Skeletal muscle tissue (tissue), 3 donors: ENCODE measurements at regions not wholly inside any gene's neighbourhood (a gene's known extent, or its start where the extent isn't known, plus 50 kb on each side); places are given as distances from the start of the nearest gene placed in this dataset.
"Not testable (repeated sequence)": the region's sequence is repeated elsewhere in the genome, so short reads cannot be mapped to it uniquely, and the experiment has no call there.

Source experiments
- H3K27ac ChIP-seq: one replicate; pipeline ENCODE4 v1.7.0; 2013; ENCODE audit warnings: mild to moderate bottlenecking, low read depth, low read length, inconsistent platforms
- H3K27me3 ChIP-seq, 3 donors: one replicate each; pipeline ENCODE4 v1.7.0; 2013; ENCODE audit warnings: low read length in 3 of 3; ENCODE audit not compliant: control insufficient read depth in 3 of 3, insufficient read depth in 3 of 3
- H3K36me3 ChIP-seq, 3 donors: one replicate each; pipeline ENCODE4 v1.7.0; 2013; ENCODE audit warnings: low read length in 3 of 3; ENCODE audit not compliant: control insufficient read depth in 3 of 3, insufficient read depth in 3 of 3
- H3K4me1 ChIP-seq, 3 donors: one replicate each; pipeline ENCODE4 v1.7.0; 2013; ENCODE audit warnings: low read length in 3 of 3, mild to moderate bottlenecking in 3 of 3; ENCODE audit not compliant: control insufficient read depth in 3 of 3, insufficient read depth in 3 of 3
- H3K4me3 ChIP-seq, 3 donors: one replicate each; pipeline ENCODE4 v1.7.0; 2013; ENCODE audit warnings: low read length in 3 of 3
- H3K9ac ChIP-seq, 3 donors: one replicate each; pipeline ENCODE4 v1.7.0; 2013; ENCODE audit warnings: low read length in 3 of 3, mild to moderate bottlenecking in 3 of 3, moderate library complexity in 2 of 3, low read depth in 1 of 3
- H3K9me3 ChIP-seq, 3 donors: one replicate each; pipeline ENCODE4 v1.7.0; 2013; ENCODE audit warnings: low read length in 3 of 3; ENCODE audit not compliant: control insufficient read depth in 3 of 3
- donor health status: Osteomylitis.

DNA sequence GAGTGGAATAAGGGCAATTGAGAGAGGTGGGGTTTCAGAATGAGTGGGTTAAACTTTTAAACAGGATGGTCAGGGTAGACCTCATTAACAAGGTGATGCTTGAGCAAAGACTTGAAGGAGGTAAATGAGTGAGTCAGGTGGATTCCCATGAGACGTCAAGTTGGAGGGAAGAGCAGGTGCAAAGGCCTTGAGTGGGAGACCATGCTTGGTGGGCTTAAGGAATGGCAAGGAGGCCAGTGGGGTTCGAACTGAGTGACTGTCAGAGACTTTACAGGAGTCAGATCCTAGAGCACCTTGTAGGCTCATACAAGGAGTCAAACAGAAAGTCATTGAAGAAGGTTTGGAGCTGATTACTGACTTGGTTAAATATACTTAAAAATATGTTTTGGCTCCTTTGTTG is 284.1 kb downstream of the CYRIA start:
- Histone ChIP-seq H3K9me3 (no peaks in the 10 kb centered on the region), H3K36me3 (no peaks in the 10 kb centered on the region), H3K9ac (no peak overlapping the region), H3K4me1 (peaks cover 0 to 1% (median 0%) of the 10 kb centered on the region in 3 donors), H3K27me3 (no peaks in the 10 kb centered on the region), H3K27ac (no peak overlapping the region), H3K4me3 (no peak overlapping the region)

DNA sequence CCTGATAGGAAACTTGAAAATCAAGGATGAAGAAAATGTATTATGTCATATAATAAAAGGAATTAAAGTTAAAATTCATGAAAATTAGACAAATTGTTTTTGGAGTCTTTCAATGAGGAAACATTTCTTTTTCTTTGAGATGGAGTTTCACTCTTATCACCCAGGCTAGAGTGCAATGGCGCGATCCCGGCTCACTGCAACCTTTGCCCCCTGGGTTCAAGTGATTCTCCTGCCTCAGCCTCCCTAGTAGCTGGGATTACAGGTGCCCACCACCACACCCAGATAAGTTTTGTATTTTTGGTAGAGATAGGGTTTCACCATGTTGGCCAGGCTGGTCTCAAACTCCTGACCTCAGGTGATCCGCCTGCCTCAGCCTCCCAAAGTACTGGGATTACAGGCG is 285.7 kb downstream of the CYRIA start:
- not testable (repeated sequence) for H3K9me3 ChIP-seq, H3K27me3 ChIP-seq, H3K27ac ChIP-seq, H3K36me3 ChIP-seq, H3K4me3 ChIP-seq, H3K9ac ChIP-seq, H3K4me1 ChIP-seq

DNA sequence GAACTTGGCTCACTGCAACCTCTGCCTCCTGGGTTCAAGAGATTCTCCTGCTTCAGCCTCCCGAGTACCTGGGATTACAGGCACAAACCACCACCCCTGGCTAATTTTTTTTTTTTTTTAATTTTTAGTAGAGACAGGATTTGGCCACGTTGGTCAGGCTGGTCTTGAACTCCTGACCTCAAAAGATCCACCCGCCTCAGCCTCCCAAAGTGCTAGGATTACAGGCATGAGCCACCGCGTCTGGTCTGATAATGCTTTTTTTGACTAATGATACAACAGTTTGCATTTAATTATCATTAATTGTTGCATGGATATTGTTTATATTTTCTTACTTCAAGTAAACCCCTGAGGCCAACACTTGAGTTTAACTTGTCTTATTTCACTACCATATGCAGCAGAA is 286.6 kb downstream of the CYRIA start:
- not testable (repeated sequence) for H3K27ac ChIP-seq, H3K36me3 ChIP-seq, H3K9ac ChIP-seq, H3K4me1 ChIP-seq, H3K27me3 ChIP-seq, H3K9me3 ChIP-seq, H3K4me3 ChIP-seq

DNA sequence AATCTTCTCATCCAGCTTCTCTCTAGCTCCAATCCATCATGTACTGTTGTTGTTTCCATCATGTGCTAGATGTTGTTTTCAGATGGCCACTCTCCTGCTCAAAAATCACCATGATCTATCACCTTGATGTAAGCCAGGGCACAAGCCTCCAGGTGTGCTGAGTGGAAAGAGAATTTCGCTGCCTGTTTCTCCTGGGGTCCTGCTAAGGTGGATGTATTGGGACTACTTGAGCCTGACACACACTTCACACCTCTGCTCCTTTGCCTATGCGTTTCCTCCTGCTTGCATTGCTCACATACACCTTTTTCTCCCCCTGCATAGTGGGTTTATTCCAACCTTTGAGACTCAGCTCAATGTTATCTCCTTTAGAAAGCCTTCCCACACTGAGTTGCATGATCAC is 287.6 kb downstream of the CYRIA start:
- no peaks in the 10 kb centered on the region for H3K36me3 ChIP-seq
- H3K4me3 ChIP-seq = no peak overlapping the region
- H3K27ac ChIP-seq = no peak overlapping the region
- H3K9me3 ChIP-seq = no peaks in the 10 kb centered on the region
- H3K27me3 ChIP-seq = no peaks in the 10 kb centered on the region
- H3K9ac ChIP-seq = no peak overlapping the region
- H3K4me1 ChIP-seq = no peaks in the 10 kb centered on the region

DNA sequence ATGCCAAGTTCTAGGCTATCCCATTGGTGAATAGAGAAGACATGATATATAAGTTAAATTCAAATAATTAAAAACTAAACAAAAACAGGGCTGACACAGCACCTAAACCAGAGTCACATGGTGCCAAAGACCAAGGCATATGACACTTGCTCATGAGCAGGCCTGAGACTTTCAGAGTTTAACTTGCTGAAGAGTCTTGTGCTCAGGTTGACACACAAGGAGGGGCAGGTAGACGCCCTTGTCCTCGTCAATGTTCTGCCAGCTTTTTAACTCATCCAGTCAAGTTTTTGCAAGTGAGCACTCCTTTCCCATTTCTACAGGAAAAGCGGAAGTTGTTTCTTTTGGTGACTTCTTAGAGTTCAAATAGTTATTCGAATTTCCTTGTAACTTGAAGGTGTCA is 289.7 kb downstream of the CYRIA start:
- Histone ChIP-seq H3K27me3 (no peaks in the 10 kb centered on the region), H3K4me3 (no peak overlapping the region), H3K27ac (no peak overlapping the region), H3K9me3 (no peaks in the 10 kb centered on the region), H3K36me3 (no peaks in the 10 kb centered on the region), H3K4me1 (no peaks in the 10 kb centered on the region), H3K9ac (no peak overlapping the region)

DNA sequence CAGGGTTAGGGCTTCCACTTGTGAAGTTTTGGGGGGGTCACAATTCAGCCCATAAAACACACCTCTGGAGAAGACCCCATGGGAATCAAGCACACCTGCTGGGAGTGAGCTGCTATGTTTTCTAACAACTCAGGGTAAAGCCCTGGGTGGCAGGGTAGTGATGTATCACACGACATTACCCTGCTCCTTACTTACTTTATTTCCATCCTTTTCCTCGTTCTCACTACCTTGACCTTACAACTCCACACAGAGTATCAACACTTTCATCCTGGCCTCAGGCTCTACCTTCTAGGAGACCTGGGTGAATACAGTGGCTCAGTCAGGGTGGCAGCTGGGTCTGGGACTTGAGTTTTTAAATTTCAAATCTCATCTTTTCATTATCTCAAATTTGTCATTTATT is 290.3 kb downstream of the CYRIA start:
- no peaks in the 10 kb centered on the region for H3K4me1 ChIP-seq
- no peak overlapping the region for H3K9ac ChIP-seq
- H3K36me3 ChIP-seq = no peaks in the 10 kb centered on the region

DNA sequence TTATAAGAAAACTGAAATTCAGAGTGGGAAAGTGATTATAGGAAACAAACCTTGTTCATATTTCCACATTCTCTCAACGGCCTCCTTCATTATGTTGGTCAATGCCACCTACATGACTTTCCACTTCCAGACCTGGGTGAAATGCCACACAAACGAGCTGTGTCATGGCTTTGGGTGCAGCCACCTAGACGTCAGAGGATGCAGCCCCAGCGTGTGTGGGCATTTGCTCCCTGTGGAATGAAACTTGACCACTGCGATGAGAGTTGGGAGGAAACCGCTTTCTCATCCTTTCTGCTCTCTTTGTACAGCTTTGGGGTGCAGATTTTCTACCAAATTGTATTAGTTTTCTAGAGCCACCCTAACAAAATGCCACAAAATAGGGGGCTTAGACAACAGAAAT is 291.0 kb downstream of the CYRIA start:
- H3K9me3 ChIP-seq = no peaks in the 10 kb centered on the region

More for the DNA sequence above, 290.3 kb downstream of the CYRIA start:
- Histone ChIP-seq H3K9me3 (no peaks in the 10 kb centered on the region), H3K27me3 (no peaks in the 10 kb centered on the region), H3K4me3 (no peak overlapping the region), H3K27ac (no peak overlapping the region)

DNA sequence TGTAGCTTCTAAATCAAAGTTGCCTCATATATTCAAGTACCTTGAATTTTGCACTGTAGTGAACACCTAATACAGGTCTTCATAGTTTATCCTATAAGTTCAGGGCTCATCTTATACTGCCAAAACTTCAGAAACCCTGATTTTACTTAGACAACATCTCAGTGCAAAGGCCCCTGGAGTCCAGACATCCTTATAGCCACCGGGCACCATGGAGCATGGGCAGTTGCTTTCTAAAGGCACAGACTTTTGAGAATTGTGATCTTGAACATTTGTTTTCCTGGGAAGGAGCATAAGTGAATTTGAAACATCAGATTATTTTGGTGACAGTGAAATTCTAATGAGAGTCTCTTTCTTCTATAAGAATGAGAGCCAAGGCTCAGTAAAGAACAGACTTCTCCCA is 292.3 kb downstream of the CYRIA start:
- no peaks in the 10 kb centered on the region for H3K9me3 ChIP-seq
- H3K4me1 ChIP-seq = no peaks in the 10 kb centered on the region
- no peaks in the 10 kb centered on the region for H3K36me3 ChIP-seq
- H3K4me3 ChIP-seq = no peak overlapping the region
- no peak overlapping the region for H3K27ac ChIP-seq
- no peak overlapping the region for H3K9ac ChIP-seq
- H3K27me3 ChIP-seq = no peaks in the 10 kb centered on the region

More for the DNA sequence above, 291.0 kb downstream of the CYRIA start:
- no peak overlapping the region for H3K9ac ChIP-seq
- H3K36me3 ChIP-seq = no peaks in the 10 kb centered on the region
- no peaks in the 10 kb centered on the region for H3K4me1 ChIP-seq
- H3K27me3 ChIP-seq = no peaks in the 10 kb centered on the region
- H3K27ac ChIP-seq = no peak overlapping the region
- H3K4me3 ChIP-seq = no peak overlapping the region

DNA sequence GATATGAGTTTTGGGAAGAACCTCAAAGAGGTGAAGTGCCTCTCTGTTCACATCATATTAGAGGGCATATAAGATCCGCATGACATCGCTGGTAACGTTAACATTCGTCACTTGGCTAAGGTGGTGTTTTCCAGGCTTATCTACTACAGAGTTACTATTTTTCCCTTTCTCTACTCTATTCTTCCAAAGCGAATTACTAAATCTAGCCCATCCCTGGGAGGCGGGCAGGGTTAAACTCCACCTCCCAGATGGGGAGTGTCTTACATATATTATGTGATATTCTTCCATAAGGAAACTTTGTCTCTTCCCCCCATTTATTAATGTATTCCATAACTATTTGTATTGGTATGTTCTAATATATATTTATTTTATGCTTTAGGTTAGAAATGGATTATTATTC is 293.9 kb downstream of the CYRIA start:
- H3K4me1 ChIP-seq = no peaks in the 10 kb centered on the region
- H3K9ac ChIP-seq = no peak overlapping the region
- H3K36me3 ChIP-seq = no peaks in the 10 kb centered on the region
- no peak overlapping the region for H3K27ac ChIP-seq
- H3K9me3 ChIP-seq = no peaks in the 10 kb centered on the region
- H3K27me3 ChIP-seq = no peaks in the 10 kb centered on the region
- no peak overlapping the region for H3K4me3 ChIP-seq

DNA sequence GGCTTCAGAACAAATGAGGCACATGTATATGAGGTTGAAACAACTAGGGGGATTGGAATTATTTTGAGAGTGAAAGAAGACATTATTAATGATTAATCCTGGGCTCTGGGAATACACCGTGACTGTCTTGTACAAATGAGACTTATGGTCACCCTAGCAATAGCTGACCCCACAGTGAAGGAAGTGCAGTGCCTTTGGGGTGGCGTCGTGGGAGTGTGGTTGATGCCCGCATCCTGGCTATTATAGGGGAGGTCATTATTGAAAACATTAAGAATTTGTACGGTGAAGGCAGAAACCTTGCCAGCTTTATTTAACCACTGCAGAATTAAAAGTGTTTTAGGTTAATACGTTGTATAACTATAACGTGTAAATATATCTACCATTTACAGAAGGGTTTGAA is 296.7 kb downstream of the CYRIA start:
- H3K27ac ChIP-seq = no peak overlapping the region
- no peak overlapping the region for H3K9ac ChIP-seq
- H3K4me3 ChIP-seq = no peak overlapping the region
- H3K27me3 ChIP-seq = no peaks in the 10 kb centered on the region
- H3K9me3 ChIP-seq = no peaks in the 10 kb centered on the region
- H3K36me3 ChIP-seq = no peaks in the 10 kb centered on the region
- H3K4me1 ChIP-seq = no peaks in the 10 kb centered on the region

DNA sequence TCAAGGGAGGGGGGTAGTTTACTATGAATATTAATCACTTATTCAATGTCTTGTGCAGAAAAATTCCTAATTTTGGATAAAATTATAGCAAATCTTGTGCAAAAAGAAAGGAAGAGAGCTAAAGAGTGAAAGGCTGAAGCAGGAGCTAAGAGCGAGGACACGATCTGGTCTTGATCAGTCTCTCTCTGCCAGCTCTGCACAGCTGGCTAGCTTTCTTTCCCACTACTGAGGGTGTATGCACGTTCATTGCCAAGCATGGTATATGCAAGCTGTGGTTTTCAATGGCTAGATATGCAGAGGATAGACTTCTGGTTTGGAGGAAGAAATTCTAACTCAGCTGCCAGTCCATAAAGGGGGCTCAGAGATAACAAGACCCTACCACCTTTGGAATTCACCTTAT is 297.3 kb downstream of the CYRIA start:
- Histone ChIP-seq H3K9me3 (no peaks in the 10 kb centered on the region), H3K36me3 (no peaks in the 10 kb centered on the region), H3K27me3 (no peaks in the 10 kb centered on the region), H3K9ac (no peak overlapping the region), H3K4me3 (no peak overlapping the region), H3K4me1 (no peaks in the 10 kb centered on the region), H3K27ac (no peak overlapping the region)
